HG03064 (cell line): ENCODE measurements at regions not wholly inside any gene's neighbourhood (a gene's known extent, or its start where the extent isn't known, plus 50 kb on each side); places are given as distances from the start of the nearest gene placed in this dataset.
"Not testable (repeated sequence)": the region's sequence is repeated elsewhere in the genome, so short reads cannot be mapped to it uniquely, and the experiment has no call there.

ENCODE experiments used
- ATAC-seq: cut with Tn5 transposase; IDR thresholded peaks from one replicate; pipeline ENCODE4 v1.9.1; 2021; ENCODE audit warnings: low read depth; ENCODE audit not compliant: unreplicated experiment

DNA sequence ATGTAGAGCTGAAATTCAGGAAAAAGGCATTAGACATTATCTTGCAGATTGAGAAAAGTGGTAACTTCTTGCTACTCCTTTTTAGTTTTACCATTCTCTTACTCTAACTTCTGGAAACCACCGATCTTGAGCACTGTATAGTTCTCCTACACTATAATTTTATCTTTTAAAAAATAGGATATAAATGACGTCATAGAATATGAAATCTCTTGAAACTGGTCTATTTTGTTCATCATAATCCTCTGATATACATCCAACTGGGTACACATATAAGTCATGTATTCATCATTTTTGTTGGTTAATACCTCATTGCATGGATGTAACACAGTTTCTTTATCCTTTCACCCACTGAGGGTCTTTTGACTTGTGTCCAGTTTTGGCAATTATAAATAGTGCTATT, 629.9 kb upstream of the PRR20A start:
- no peak for ATAC-seq

DNA sequence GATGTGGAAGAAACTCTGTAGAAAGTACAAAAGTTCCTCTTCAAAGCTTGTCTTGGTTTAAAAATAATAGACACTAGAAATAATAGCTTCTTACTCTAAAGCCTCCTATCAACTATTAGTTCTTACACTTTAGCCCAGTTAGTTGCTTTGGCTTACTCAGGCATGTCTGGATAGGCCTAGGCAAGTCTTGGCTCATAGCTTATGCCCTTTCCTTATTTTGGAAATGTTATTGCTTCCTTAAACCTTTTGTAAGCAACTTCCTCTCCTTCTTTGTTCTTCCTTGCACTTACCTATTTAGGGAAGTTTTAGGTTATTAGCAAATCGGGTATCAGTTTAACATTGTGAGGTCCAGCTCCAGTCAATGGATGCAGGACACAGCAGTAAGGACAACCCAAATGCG, 628.4 kb upstream of the PRR20A start:
- not testable (repeated sequence) for ATAC-seq

DNA sequence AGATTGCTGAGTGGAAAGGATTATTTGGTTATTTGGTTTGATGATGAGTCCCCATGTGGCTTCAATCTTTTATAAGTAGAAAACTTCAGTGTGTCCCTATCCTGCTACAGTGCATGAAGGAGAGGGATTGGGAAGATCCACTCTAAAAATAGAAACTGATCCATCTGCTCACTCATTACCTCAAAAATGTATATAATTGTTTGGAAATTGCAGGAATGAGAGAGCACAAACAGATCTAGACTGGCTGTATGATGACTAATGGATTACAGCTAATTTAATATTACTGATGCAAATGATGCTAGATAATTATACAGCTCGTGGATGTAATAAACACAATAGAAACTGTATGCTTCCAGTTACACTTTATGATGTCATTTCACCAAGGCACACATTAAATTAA, 625.3 kb upstream of the PRR20A start:
- ATAC-seq, result no peak

DNA sequence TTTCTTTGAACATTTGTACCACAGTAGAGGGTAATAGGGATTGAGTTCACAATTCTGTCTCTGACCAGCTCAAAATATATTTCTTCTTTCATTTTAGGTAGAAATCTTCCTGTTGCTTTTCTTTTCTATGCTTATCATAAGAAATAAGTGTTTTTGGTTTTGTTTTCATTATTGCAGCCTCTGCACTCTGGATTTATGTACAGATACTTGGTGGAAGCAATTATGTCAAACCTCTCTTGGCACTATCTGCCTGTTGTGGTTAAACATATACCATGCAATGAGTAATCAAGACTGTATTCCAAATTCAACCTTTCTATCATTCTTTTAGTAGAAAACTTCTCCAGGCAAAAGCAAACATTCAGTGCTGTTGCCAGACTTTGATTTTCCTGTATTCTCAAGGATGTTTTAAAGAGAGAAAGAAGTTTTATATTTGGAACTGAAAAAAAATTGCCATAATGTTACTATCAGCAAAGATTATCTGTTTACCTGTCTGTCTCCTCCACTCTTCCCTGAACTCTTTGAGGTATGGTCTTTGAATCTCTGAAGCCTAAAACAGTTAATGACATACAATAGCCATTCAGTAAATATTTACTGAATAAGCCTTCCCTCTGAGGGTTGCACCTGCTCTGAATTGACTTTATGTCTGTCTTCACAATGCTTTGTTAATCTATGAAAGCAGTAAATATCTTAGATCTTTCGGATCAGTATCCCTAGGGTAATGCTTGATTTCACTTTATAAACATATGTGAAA, 612.5 kb upstream of the PRR20A start:
- ATAC-seq, result no peak

DNA sequence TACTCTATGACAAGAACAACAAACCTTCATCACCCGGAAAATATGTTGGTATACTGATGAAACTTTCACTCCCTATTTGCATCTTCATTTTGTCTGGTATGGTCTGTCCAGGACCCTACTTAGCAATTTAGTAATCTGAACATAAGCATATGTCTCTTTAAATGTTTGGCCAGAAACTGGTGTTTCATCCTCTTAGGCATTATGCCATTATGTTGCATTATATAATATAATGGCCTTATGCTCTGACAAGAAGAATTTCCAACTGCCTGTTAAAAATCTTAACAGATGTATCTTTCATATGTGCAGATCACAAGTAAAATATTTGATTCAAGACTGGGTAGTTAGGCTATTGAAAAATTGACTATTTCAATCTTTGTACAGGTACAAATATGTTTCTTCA, 610.6 kb upstream of the PRR20A start:
- no peak for ATAC-seq

DNA sequence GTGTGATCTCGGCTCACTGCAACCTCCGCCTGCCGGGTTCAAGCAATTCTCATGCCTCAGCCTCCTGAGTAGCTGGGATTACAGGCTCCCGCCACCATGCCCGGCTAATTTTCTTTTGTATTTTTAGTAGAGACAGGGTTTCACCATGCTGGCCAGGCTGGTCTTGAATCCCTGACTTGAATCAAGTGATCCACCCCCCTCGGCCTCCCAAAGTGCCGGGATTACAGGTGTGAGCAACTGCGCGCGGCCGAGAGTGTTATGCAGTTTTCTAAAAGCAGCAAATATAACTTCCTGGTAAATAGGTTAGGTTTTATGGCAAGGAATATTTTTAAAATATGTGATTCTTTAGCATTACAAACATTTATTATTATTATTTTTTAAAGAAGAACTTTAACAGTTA, 592.8 kb upstream of the PRR20A start:
- not testable (repeated sequence) for ATAC-seq

DNA sequence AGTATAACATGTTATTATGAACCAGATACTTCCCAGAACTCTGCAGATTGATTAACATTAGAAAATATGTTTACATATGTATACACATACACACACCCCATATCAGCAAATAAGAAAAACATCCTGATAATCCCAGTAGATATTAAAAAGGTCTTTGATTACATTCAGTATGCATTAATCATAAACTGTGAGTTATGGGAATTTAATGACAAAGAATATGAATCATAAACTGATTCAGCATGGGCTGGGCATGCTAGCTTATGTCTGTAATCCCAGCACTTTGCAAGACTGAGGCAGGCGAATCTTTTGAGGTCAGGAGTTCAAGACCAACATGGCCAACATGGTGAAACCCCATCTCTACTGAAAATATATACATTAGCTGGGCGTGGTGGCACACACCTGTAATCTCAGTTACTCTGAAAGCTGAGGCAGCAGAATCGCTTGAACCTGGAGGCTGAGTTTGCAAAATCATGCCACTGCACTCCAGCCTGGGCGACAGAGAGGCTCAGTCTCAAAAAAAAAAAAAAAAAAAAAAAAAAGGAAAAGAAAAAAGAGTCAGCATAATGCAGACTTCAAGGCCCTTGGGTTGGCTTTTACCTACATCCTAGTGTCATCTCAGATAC, 581.9 kb upstream of the PRR20A start:
- no peak for ATAC-seq

DNA sequence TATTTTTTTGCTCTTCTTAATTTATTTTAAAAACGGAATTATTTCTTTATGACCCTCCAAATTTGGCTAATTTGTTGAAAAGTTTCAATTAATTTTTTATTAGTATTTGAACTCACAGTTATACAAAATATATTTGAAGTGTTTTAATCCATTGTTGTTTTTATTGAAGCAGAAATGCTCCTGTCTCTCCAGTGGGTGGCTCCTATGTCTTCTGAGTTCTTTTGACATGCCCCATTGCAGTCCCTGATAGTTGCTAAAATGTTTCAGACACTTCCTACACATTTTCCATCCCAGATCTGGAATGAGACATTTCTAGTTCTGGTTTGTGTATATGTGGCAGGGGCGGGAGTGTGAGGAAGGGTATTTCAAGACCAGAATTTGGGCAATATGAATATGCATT, 579.4 kb upstream of the PRR20A start:
- ATAC-seq, result no peak

DNA sequence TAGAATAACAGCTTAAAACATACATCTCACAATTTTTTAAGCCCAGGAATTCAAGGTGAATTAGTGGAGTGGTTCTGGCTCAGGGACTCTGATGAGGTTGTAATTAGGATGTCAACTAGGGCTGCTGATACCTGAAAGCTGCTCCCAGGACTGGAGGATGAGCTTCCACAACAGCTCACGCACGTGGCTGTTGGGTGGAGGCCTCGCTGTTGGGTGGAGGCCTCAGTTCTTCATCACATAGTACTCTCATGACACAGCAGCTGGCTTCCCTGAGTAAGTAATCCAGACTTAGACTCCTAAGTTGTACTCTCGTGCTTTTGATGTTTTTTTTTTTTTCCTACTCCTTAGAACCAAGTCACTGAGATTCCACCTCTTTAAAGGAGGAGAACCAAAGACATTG, 577.1 kb upstream of the PRR20A start:
- ATAC-seq, result no peak

DNA sequence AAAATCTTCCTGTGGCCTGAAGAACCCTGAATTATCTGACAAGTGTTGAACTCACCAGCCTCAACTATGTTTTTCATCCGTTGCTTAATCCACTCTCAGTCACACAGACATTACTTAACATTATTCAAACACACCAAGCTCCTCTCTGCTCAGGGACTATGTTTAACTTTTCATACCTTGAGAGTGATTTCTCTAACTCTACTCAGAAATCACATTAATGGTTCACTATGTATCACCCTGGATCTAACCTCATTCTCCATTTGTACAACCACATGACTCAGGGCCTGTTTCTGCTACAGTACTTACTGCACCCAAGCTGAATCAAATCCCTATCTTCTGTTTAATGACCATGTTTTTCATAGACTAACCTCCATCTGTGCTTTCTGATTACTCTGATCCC, 553.7 kb upstream of the PRR20A start:
- no peak for ATAC-seq

DNA sequence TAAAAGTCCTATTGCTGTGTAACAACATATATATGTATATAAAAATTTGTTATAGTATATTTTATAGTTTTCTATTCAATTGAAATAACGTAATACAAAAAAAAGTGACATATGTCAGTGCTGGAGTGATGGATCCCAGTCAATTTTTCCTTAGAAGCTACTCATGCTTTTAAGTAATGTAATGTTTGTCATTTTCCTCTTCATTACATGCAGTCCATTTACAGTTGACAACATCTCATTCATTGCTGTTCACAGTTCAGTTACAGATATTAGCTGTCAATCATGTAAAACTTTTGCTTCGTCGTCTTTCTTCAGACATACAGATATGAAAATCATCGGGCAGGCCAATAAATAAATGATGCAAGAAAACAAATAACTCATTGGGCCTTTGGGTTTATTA, 525.1 kb upstream of the PRR20A start:
- ATAC-seq, result no peak

DNA sequence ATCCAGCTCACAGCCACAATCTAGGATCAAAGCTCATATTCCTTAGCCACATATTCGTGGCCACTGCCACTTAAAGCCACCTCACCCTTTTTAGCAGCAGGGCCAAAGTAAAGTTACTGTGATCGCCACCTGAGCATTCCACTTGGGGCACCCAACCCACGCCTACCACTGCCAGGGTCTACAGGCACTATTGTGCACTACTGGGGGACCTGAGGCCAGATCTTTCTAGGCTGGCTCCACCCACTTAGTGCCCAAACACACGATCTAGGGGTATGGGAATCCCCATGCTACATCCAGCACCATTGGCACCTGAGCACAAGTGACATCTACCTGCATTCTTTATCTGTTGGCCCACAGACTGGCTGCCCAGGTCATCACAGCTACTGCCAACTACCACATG, 517.9 kb upstream of the PRR20A start:
- ATAC-seq, result no peak

DNA sequence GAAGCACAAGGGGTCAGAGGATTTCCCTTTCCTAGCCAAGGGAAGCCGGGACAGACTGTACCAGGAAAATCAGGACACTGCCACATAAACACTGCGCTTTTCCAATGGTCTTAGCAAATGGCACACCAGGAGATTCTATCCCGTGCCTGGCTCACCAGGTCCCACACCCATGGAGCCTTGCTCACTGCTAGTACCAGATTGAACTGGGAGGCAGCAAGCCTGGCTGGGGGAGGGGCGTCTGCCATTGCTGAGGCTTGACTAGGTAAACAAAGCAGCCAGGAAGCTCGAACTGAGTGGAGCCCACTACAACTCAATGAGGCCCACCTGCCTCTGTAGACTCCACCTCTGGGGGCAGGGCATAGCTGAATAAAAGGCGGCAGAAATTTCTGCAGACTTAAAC, 511.8 kb upstream of the PRR20A start:
- not testable (repeated sequence) for ATAC-seq

DNA sequence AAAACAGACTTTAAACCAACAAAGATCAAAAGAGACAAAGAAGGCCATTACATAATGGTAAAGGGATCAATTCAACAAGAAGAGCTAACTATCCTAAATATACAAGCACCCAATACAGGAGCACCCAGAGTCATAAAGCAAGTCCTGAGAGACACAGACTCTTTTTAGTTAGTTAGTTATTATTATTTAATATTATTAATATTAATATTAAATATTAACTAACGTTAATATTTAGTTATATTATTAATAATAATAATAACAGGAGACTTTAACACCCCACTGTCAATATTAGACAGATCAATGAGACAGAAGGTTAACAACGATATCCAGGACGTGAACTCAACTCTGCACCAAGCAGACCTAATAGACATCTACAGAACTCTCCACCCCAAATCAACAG, 509.7 kb upstream of the PRR20A start:
- not testable (repeated sequence) for ATAC-seq

DNA sequence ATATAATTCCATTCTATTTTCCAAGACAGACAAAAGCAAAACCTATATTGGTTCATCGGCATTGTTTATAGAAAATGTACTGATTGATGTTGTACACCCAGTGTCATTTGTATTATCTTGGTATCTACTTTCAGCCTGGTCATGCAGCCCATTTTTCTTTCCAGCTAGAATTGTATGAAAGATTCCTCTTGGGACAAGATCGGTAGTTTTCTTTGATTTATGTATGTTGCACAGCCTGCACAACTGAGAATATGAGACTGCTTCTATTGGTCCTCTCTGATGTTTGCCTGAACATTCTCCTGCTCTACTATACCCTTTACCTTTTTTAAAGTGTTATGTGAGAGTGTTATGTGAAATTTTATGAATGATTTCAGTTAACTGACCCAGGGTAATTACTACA, 487.7 kb upstream of the PRR20A start:
- no peak for ATAC-seq

DNA sequence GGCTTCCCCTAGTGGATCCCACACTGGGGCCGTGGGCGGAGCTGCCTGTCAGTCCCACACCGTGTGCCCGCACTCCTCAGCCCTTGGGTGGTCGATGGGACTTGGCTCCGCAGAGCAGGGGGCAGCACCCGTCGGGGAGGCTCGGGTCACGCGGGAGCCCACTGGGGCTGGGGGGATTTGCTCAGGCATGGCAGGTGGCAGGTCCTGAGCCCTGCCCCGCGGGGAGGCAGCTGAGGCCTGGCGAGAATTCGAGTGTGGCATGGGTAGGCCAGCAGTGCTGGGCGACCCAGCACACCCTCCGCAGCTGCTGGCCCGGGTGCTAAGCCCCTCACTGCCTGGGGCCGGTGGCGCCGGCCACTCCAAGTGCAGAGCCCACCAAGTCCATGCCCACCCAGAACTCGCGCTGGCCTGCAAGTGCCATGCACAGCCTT, 481.7 kb upstream of the PRR20A start:
- ATAC-seq, result no peak

DNA sequence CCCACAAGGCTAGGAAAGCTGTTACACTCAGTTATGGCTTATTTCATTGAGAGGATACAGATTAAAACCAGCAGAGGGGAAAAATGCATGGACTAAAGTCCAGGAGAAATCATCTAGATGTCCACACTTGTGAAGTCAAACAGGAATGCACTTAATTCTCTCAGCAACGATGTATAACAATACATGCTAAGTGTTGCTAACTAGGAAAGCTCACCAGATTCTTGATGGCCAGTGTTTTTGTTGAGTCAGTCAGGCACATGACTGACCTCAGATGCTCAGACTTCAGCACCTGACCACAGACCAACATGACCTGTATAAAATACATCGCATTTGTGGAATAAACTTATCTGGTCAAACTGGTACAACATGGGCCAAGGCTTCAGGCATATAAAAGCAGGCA, 470.2 kb upstream of the PRR20A start:
- ATAC-seq, result no peak

DNA sequence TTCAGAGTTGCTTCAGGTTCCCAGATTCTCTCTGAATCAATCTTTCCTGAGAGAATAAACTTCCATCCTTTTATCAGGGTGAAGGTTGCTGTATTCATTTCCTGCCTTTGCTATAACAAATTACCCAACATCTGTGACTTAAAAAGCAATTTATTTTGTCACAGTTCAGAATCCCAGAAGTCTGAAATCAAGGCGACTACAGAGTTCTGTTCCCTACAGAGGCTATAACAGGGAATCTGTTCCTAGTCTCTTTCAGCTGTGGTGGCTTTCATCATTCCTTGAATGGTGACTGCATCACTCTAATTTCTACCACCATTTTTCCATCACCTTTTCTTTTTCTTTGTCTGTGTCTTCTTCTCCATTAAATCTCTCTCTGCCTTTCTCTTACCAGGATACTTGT, 459.3 kb upstream of the PRR20A start:
- no peak for ATAC-seq

DNA sequence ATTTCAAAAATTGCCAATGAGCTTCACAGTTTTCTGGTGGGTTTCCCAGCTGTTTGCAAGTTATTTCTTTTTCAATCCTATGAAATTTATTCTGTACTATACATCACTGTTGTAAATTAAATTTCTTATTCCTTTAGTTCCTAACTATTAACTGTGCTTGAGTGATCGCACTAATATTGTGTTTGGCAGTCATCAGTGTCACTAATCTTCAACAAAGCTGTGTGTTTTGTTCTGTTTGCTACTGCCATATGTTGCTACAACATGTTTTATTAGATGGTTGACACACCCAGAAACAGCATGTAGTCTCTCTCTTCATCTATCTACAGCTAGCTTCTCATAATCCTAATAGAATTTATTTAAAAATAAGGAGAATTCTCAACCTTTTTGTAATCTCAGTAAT, 453.6 kb upstream of the PRR20A start:
- no peak for ATAC-seq

DNA sequence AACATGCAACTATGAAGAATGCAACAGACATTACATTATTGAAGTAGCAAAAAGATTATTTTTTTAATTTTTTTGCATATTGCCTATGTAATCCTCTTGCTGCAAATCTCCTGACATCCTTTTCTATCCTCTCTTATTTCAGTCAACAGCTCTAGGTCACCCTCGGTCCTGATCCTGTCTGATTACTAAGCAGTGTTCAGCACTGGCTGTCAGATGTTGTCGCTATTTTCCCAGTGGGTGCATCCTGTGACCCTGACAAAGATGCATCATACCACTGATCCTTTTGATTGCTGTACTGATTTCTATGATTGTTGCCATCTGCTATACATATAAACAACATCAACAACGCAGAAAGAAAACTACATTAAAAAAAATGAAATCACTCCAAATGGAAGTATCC, 443.7 kb upstream of the PRR20A start:
- ATAC-seq, result no peak

DNA sequence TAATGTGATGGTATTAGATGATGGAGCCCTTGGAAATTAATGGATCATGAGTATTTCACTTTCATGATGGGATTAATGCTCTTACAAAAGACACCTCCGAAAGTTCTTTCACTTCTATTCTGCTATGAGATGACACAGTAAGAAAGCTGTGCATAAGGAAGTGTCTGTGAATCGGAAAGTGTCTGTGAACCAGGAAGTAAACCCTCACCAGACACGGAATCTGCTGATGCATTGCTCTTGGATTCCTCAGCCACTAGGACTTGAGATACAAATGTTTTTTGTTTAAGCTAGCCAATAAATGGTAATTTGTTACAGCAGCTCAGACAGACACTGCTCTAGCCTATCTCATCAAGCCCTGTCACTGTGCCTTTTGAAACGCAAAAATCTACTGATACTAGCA, 440.4 kb upstream of the PRR20A start:
- no peak for ATAC-seq

DNA sequence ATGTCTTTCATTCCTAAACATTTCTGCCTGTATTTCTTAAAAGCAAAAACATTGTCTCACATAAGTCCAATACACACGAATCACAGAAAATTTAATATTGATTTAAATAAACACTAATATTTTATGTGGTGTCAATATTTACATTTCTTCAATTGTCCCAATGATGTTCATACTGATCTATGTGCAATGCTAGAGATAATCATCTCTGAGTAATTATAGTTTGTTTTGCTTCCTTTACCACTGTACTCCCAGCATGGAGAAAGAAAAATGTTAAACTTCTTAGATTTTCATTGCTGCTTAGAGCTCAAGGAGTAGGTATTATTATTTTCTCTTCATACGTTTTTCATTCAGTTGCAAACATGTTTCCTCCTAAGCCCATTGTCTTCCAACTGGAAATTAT, 434.2 kb upstream of the PRR20A start:
- no peak for ATAC-seq

DNA sequence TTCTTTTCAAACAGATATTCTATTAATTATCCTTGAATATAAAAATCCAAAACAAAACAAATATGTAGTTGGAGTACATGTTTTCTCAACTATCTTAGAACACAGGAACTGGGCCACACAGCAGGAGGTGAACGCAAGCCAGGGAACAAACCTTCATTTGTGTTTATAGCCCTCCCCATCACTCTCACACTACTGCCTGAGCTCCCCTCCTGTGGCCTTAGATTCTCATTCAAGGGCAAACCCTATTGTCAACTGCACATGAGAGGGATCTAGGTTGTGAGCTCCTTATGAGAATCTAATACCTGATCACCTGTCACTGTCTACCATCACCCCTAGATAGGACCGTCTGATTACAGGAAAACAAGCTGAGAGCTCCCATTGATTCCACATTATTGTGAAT, 427.1 kb upstream of the PRR20A start:
- ATAC-seq, result no peak
